ENCODE measurements at regions not wholly inside any gene's neighbourhood (a gene's known extent, or its start where the extent isn't known, plus 50 kb on each side); places are given as distances from the start of the nearest gene placed in this dataset.

DNA sequence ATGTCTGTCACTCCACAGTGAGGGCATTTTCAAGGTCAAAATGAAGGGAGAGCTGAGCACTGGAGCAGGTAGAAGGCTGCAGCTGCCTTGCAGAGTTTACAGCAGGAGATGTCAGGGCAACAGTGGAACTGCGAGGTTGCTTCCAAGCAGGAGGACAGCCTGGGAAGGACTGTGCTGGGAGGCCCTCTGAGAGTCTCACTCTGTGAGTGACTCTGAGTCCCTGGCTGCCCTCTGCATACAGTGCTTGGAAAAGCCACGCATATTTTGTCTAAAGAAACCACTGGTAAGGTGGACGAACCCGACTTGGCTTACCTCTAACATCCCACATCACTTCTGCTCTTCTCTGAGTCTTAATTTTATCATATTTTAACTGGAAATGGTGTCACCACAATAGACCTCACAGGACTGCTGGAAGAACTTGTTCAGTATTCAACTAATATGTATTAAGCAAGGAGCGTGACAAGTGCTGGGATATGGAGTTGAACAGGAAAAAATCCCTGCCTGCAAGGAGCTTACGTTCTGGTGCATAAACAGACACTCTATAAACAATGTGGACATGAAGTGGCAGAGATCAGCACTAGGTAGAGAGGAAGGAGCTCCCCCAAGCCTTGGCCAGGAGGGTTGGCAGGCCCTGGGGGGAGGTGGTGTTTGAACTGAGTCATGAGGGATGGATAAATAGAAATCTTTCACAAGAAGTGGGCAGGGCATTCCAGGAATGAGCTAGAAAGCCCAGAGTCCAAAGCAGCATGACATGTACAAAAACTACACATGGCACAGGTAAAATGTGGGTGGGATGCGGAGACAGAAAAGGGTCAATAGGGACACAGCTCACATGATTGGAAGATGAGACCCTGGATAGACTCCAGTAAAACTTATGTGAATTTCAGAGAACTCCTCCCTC lies 64.0 kb upstream of the FOXE1 start (continued):
- TF ChIP-seq, protein P1, sequence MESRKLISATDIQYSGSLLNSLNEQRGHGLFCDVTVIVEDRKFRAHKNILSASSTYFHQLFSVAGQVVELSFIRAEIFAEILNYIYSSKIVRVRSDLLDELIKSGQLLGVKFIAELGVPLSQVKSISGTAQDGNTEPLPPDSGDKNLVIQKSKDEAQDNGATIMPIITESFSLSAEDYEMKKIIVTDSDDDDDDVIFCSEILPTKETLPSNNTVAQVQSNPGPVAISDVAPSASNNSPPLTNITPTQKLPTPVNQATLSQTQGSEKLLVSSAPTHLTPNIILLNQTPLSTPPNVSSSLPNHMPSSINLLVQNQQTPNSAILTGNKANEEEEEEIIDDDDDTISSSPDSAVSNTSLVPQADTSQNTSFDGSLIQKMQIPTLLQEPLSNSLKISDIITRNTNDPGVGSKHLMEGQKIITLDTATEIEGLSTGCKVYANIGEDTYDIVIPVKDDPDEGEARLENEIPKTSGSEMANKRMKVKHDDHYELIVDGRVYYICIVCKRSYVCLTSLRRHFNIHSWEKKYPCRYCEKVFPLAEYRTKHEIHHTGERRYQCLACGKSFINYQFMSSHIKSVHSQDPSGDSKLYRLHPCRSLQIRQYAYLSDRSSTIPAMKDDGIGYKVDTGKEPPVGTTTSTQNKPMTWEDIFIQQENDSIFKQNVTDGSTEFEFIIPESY (IDR thresholded peaks at IDR 0.05): peak; percentile 80

DNA sequence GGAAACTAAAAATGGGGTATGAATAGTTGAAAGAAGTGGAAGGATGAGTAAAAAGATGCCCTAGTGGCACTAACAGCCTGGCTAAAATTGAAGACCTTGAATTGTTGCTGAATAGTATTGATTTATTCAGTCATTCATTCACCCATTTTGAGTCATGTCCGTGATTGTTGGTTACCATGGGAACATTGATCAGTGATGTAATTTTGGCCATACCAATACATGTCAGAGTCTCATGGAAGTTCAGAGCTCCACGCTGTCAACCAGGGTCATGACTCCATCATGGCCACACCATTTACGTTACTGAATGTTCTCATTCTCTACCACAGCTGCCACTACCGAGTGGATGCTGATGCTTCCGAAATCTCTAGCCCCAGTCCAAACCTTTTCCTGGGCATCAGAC lies 62.5 kb upstream of the FOXE1 start:
- no peak for DNase-seq (ENCODE audit: low spot score)
- 68% methylated on average over 5 of the region's 5 CpGs for WGBS

DNA sequence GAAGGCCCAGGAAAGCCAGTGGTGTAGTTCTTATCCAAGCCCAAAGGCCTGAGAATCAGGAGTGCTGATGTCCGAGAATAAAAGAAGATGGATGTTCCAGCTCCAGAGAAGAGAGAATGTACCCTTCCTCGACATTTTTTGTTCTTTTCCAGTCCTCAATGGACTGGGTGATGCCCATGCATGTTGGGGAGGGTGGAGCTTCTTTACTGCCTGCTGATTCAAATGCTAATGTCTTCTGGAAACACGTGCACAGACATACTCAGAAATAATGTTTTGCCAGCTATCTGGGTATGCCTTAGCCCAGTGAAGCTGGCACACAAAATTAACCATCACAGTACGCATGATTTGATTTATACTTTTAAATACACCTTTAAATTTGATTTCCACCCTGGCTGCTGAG lies 61.5 kb upstream of the FOXE1 start:
- Histone ChIP-seq H3K36me3 (ENCODE audit: control insufficient read depth in 4 of 4, insufficient read depth in 3 of 4, low read depth in 1 of 4, low read length in 3 of 4) (no peaks in the 10 kb centered on the region), H3K4me3 (ENCODE audit: low read depth in 1 of 3, low read length in 3 of 3) (no peak overlapping the region), H3K4me1 (ENCODE audit: control insufficient read depth in 4 of 4, insufficient read depth in 4 of 4, low read length in 3 of 4) (peaks cover 0 to 11% (median 2%) of the 10 kb centered on the region in 4 donors), H3K27ac (ENCODE audit: low read depth in 1 of 2, low read length in 2 of 2) (no peak overlapping the region), H3K27me3 (ENCODE audit: control insufficient read depth in 4 of 4, insufficient read depth in 4 of 4, low read length in 3 of 4) (no peaks in the 10 kb centered on the region), H3K9ac (ENCODE audit: low read depth in 1 of 2, low read length in 2 of 2) (no peak overlapping the region), H3K9me3 (ENCODE audit: control insufficient read depth in 4 of 4, low read length in 3 of 4) (no peaks in the 10 kb centered on the region)
- DNase-seq (ENCODE audit: low spot score): no peak
- TF ChIP-seq RXRA (IDR thresholded peaks at IDR 0.05) (no peak), FOXA1 (IDR thresholded peaks at IDR 0.05) (no peak), FOXA2 (IDR thresholded peaks at IDR 0.05) (no peak), NR2F2 (IDR thresholded peaks at IDR 0.05) (no peak), GABPA (IDR thresholded peaks at IDR 0.05 in 1 of 2, conservative IDR thresholded peaks at IDR 0.05 in 1 of 2) (no peak), HNF4A (conservative IDR thresholded peaks at IDR 0.05) (no peak), SP1 (IDR thresholded peaks at IDR 0.05) (no peak), EGR1 (IDR thresholded peaks at IDR 0.05; ENCODE audit: low read depth in 2 of 2) (no peak), JUND (IDR thresholded peaks at IDR 0.05) (no peak)
- TF ChIP-seq, protein P1 (IDR thresholded peaks at IDR 0.05): no peak
- TF ChIP-seq, protein P2, sequence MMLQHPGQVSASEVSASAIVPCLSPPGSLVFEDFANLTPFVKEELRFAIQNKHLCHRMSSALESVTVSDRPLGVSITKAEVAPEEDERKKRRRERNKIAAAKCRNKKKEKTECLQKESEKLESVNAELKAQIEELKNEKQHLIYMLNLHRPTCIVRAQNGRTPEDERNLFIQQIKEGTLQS (IDR thresholded peaks at IDR 0.05): no peak
- TF ChIP-seq, protein P3, sequence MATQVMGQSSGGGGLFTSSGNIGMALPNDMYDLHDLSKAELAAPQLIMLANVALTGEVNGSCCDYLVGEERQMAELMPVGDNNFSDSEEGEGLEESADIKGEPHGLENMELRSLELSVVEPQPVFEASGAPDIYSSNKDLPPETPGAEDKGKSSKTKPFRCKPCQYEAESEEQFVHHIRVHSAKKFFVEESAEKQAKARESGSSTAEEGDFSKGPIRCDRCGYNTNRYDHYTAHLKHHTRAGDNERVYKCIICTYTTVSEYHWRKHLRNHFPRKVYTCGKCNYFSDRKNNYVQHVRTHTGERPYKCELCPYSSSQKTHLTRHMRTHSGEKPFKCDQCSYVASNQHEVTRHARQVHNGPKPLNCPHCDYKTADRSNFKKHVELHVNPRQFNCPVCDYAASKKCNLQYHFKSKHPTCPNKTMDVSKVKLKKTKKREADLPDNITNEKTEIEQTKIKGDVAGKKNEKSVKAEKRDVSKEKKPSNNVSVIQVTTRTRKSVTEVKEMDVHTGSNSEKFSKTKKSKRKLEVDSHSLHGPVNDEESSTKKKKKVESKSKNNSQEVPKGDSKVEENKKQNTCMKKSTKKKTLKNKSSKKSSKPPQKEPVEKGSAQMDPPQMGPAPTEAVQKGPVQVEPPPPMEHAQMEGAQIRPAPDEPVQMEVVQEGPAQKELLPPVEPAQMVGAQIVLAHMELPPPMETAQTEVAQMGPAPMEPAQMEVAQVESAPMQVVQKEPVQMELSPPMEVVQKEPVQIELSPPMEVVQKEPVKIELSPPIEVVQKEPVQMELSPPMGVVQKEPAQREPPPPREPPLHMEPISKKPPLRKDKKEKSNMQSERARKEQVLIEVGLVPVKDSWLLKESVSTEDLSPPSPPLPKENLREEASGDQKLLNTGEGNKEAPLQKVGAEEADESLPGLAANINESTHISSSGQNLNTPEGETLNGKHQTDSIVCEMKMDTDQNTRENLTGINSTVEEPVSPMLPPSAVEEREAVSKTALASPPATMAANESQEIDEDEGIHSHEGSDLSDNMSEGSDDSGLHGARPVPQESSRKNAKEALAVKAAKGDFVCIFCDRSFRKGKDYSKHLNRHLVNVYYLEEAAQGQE (IDR thresholded peaks at IDR 0.05): no peak
- 80% methylated on average over 4 of the region's 4 CpGs for WGBS

More for the DNA sequence above, 62.5 kb upstream of the FOXE1 start:
- Histone ChIP-seq H3K9ac (ENCODE audit: low read depth in 1 of 2, low read length in 2 of 2) (no peak overlapping the region), H3K4me3 (ENCODE audit: low read depth in 1 of 3, low read length in 3 of 3) (no peak overlapping the region), H3K27me3 (ENCODE audit: control insufficient read depth in 4 of 4, insufficient read depth in 4 of 4, low read length in 3 of 4) (no peaks in the 10 kb centered on the region), H3K27ac (ENCODE audit: low read depth in 1 of 2, low read length in 2 of 2) (no peak overlapping the region), H3K4me1 (ENCODE audit: control insufficient read depth in 4 of 4, insufficient read depth in 4 of 4, low read length in 3 of 4) (peaks cover 0 to 11% (median 2%) of the 10 kb centered on the region in 4 donors), H3K9me3 (ENCODE audit: control insufficient read depth in 4 of 4, low read length in 3 of 4) (no peaks in the 10 kb centered on the region), H3K36me3 (ENCODE audit: control insufficient read depth in 4 of 4, insufficient read depth in 3 of 4, low read depth in 1 of 4, low read length in 3 of 4) (no peaks in the 10 kb centered on the region)
- TF ChIP-seq RXRA (IDR thresholded peaks at IDR 0.05): peak in 1 of 2 donors; percentile 60
- TF ChIP-seq YY1 (IDR thresholded peaks at IDR 0.05): peak; percentile 81
- TF ChIP-seq TAF1 (conservative IDR thresholded peaks at IDR 0.05): no peak
- TF ChIP-seq GABPA (IDR thresholded peaks at IDR 0.05 in 1 of 2, conservative IDR thresholded peaks at IDR 0.05 in 1 of 2): no peak
- TF ChIP-seq HNF4A (conservative IDR thresholded peaks at IDR 0.05): peak in 1 of 2 donors; percentile 40
- TF ChIP-seq, protein P4, sequence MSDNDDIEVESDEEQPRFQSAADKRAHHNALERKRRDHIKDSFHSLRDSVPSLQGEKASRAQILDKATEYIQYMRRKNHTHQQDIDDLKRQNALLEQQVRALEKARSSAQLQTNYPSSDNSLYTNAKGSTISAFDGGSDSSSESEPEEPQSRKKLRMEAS (IDR thresholded peaks at IDR 0.05): peak; percentile 26
- TF ChIP-seq JUND (IDR thresholded peaks at IDR 0.05): peak in 1 of 2 donors; percentile 21
- no peak for TF ChIP-seq FOXA1 (IDR thresholded peaks at IDR 0.05)
- no peak for TF ChIP-seq SP1 (IDR thresholded peaks at IDR 0.05)
- TF ChIP-seq, protein P5, sequence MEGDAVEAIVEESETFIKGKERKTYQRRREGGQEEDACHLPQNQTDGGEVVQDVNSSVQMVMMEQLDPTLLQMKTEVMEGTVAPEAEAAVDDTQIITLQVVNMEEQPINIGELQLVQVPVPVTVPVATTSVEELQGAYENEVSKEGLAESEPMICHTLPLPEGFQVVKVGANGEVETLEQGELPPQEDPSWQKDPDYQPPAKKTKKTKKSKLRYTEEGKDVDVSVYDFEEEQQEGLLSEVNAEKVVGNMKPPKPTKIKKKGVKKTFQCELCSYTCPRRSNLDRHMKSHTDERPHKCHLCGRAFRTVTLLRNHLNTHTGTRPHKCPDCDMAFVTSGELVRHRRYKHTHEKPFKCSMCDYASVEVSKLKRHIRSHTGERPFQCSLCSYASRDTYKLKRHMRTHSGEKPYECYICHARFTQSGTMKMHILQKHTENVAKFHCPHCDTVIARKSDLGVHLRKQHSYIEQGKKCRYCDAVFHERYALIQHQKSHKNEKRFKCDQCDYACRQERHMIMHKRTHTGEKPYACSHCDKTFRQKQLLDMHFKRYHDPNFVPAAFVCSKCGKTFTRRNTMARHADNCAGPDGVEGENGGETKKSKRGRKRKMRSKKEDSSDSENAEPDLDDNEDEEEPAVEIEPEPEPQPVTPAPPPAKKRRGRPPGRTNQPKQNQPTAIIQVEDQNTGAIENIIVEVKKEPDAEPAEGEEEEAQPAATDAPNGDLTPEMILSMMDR (IDR thresholded peaks at IDR 0.05; ENCODE audit: low read depth, low read length, missing input control): no peak
- no peak for TF ChIP-seq RAD21 (IDR thresholded peaks at IDR 0.05)

Measured in liver (tissue), 8 donors.